Fibroblast of lung (primary cell): ENCODE measurements at regions not wholly inside any gene's neighbourhood (a gene's known extent, or its start where the extent isn't known, plus 50 kb on each side); places are given as distances from the start of the nearest gene placed in this dataset.
"Not testable (repeated sequence)": the region's sequence is repeated elsewhere in the genome, so short reads cannot be mapped to it uniquely, and the experiment has no call there.

Experiments
- DNase-seq, 2 donors: peaks; one replicate each; pipeline versions ENCODE4 v3.0.0 to v3.0.0-alpha.2; 2010; ENCODE audit warnings: low read depth in 2 of 2
- H2AFZ ChIP-seq: 2 replicates; pipeline ENCODE4 v1.5.1; 2012; ENCODE audit warnings: low read length, control low read depth, inconsistent platforms
- H3K27ac ChIP-seq: 2 replicates; pipeline ENCODE4 v1.5.1; 2011; ENCODE audit warnings: low read length, control low read depth; ENCODE audit not compliant: insufficient read depth
- H3K27me3 ChIP-seq: 2 replicates; pipeline ENCODE4 v1.5.1; 2011; ENCODE audit warnings: mild to moderate bottlenecking, low read length; ENCODE audit not compliant: control insufficient read depth, insufficient read depth
- H3K36me3 ChIP-seq: 2 replicates; pipeline ENCODE4 v1.5.1; 2011; ENCODE audit warnings: low read length; ENCODE audit not compliant: control insufficient read depth, insufficient read depth
- H3K4me1 ChIP-seq: 2 replicates; pipeline ENCODE4 v1.5.1; 2011; ENCODE audit warnings: low read length; ENCODE audit not compliant: control insufficient read depth, insufficient read depth; ENCODE audit errors: extremely low read depth
- H3K4me2 ChIP-seq: 2 replicates; pipeline ENCODE4 v1.5.1; 2011; ENCODE audit warnings: low read length, control low read depth; ENCODE audit not compliant: insufficient read depth; ENCODE audit errors: extremely low read depth
- H3K4me3 ChIP-seq, 4 experiments: fragments of 200-600 bp in 1 of 4; sonication (generic) in 1 of 4; replicated peaks in 1 of 4; 2 replicates each; pipeline ENCODE4 v1.5.1; 2011 to 2016; ENCODE audit warnings: low read length in 4 of 4, low read depth in 3 of 4, mild to moderate bottlenecking in 3 of 4, control low read depth in 2 of 4, inconsistent platforms in 1 of 4, mixed read lengths in 1 of 4; ENCODE audit not compliant: insufficient read depth in 1 of 4; ENCODE audit errors: control extremely low read depth in 1 of 4
- H3K79me2 ChIP-seq: 2 replicates; pipeline ENCODE4 v1.5.1; 2012; ENCODE audit warnings: mild to moderate bottlenecking, low read length, inconsistent platforms; ENCODE audit not compliant: control insufficient read depth, insufficient read depth
- H3K9ac ChIP-seq: 2 replicates; pipeline ENCODE4 v1.5.1; 2011; ENCODE audit warnings: mild to moderate bottlenecking, low read length, control low read depth; ENCODE audit not compliant: insufficient read depth
- H3K9me3 ChIP-seq: 2 replicates; pipeline ENCODE4 v1.5.1; 2012; ENCODE audit warnings: low read depth, low read length; ENCODE audit not compliant: control insufficient read depth, insufficient read depth
- H4K20me1 ChIP-seq: 2 replicates; pipeline ENCODE4 v1.5.1; 2011; ENCODE audit warnings: low read length; ENCODE audit not compliant: control insufficient read depth, insufficient read depth; ENCODE audit errors: extremely low read depth
- CTCF ChIP-seq, 2 donors: IDR thresholded peaks in 1 of 2; conservative IDR thresholded peaks in 1 of 2; 1 replicate in 1 of 2; 2 replicates in 1 of 2; pipeline ENCODE4 v1.5.1; 2011 to 2012; ENCODE audit warnings: low read length in 2 of 2, control low read depth in 1 of 2, inconsistent platforms in 1 of 2, low read depth in 1 of 2, mild to moderate bottlenecking in 1 of 2
- EZH2 ChIP-seq: IDR thresholded peaks from 2 replicates; pipeline ENCODE4 v1.5.1; 2012; ENCODE audit warnings: low read length, control low read depth, mild to moderate bottlenecking; ENCODE audit errors: missing control alignments

GRCh38 chr1:30204916-30205315 is 518.5 kb downstream of the MATN1 start:
- H4K20me1 ChIP-seq, H3K4me3 ChIP-seq, H3K9me3 ChIP-seq, H3K79me2 ChIP-seq, H3K9ac ChIP-seq, H2AFZ ChIP-seq, H3K4me2 ChIP-seq, H3K36me3 ChIP-seq, H3K27me3 ChIP-seq, H3K27ac ChIP-seq, H3K4me1 ChIP-seq, DNase-seq: not testable (repeated sequence)

- no peaks in the 10 kb centered on the region for H4K20me1 ChIP-seq
- no peaks in the 10 kb centered on the region for H3K27me3 ChIP-seq
- DNase-seq: no peak
- no peak overlapping the region for H3K9ac ChIP-seq
- no peaks in the 10 kb centered on the region for H3K79me2 ChIP-seq
- no peak overlapping the region for H3K4me3 ChIP-seq
- TF ChIP-seq EZH2: no peak
- TF ChIP-seq CTCF (conservative IDR thresholded peaks at IDR 0.05 in 1 of 2, IDR thresholded peaks at IDR 0.05 in 1 of 2; ENCODE audit: low read depth in 1 of 2, low read length in 2 of 2): no peak
- H2AFZ ChIP-seq: no peak overlapping the region
- no peaks in the 10 kb centered on the region for H3K36me3 ChIP-seq
- no peak overlapping the region for H3K4me2 ChIP-seq
- no peaks in the 10 kb centered on the region for H3K9me3 ChIP-seq
- no peaks in the 10 kb centered on the region for H3K4me1 ChIP-seq
- H3K27ac ChIP-seq: no peak overlapping the region
Measured at GRCh38 chr1:30201015-30201414, 522.4 kb downstream of the MATN1 start.

GRCh38 chr1:30200161-30200560 is 523.2 kb downstream of the MATN1 start:
- H3K4me1 ChIP-seq: no peaks in the 10 kb centered on the region
- no peak overlapping the region for H3K27ac ChIP-seq
- no peak overlapping the region for H2AFZ ChIP-seq
- no peaks in the 10 kb centered on the region for H3K27me3 ChIP-seq
- H3K36me3 ChIP-seq: no peaks in the 10 kb centered on the region
- no peak overlapping the region for H3K9ac ChIP-seq
- H3K4me2 ChIP-seq: no peak overlapping the region
- no peak for TF ChIP-seq EZH2
- TF ChIP-seq CTCF (conservative IDR thresholded peaks at IDR 0.05 in 1 of 2, IDR thresholded peaks at IDR 0.05 in 1 of 2; ENCODE audit: low read depth in 1 of 2, low read length in 2 of 2): no peak
- H3K9me3 ChIP-seq: no peaks in the 10 kb centered on the region
- DNase-seq: peak in 1 of 2 donors; percentile 17
- H3K79me2 ChIP-seq: no peaks in the 10 kb centered on the region
- no peak overlapping the region for H3K4me3 ChIP-seq
- no peaks in the 10 kb centered on the region for H4K20me1 ChIP-seq

- no peak overlapping the region for H3K27ac ChIP-seq
- no peaks in the 10 kb centered on the region for H3K36me3 ChIP-seq
- H3K9me3 ChIP-seq: no peaks in the 10 kb centered on the region
- no peaks in the 10 kb centered on the region for H3K79me2 ChIP-seq
- no peak for TF ChIP-seq CTCF (conservative IDR thresholded peaks at IDR 0.05 in 1 of 2, IDR thresholded peaks at IDR 0.05 in 1 of 2; ENCODE audit: low read depth in 1 of 2, low read length in 2 of 2)
- TF ChIP-seq EZH2: no peak
- no peaks in the 10 kb centered on the region for H3K27me3 ChIP-seq
- DNase-seq: no peak
- H3K4me1 ChIP-seq: no peaks in the 10 kb centered on the region
- no peak overlapping the region for H3K4me2 ChIP-seq
- no peaks in the 10 kb centered on the region for H4K20me1 ChIP-seq
- H3K4me3 ChIP-seq: no peak overlapping the region
- no peak overlapping the region for H2AFZ ChIP-seq
- H3K9ac ChIP-seq: no peak overlapping the region
Measured at GRCh38 chr1:30199563-30199962, 523.8 kb downstream of the MATN1 start.
